Breast epithelium (tissue), 4 donors: ENCODE measurements at regions not wholly inside any gene's neighbourhood (a gene's known extent, or its start where the extent isn't known, plus 50 kb on each side); places are given as distances from the start of the nearest gene placed in this dataset.
A peak's percentile ranks its signal among the peaks of the same experiment; 100 is the strongest.
"Not testable (repeated sequence)": the region's sequence is repeated elsewhere in the genome, so short reads cannot be mapped to it uniquely, and the experiment has no call there.

Experiments
- DNase-seq, 2 donors: peaks; one replicate each; pipeline ENCODE4 v3.0.0-alpha.2; 2019; ENCODE audit warnings: low spot score in 2 of 2
- H3K27ac ChIP-seq, 2 donors: fragments of 200-600 bp; sonication (generic) in 1 of 2; one replicate each; pipeline ENCODE4 v1.5.1; 2016 to 2019; ENCODE audit warnings: mild to moderate bottlenecking in 1 of 2
- H3K27me3 ChIP-seq, 2 donors: fragments of 200-600 bp; sonication (generic) in 1 of 2; one replicate each; pipeline versions ENCODE4 v1.5.1 to v1.6.0; 2017 to 2019; ENCODE audit warnings: control low read depth in 1 of 2, mild to moderate bottlenecking in 1 of 2
- H3K36me3 ChIP-seq: fragments of 200-600 bp; one replicate; pipeline ENCODE4 v1.5.1; 2019
- H3K4me1 ChIP-seq, 2 donors: fragments of 200-600 bp; sonication (generic); one replicate each; pipeline ENCODE4 v1.5.1; 2016 to 2019; ENCODE audit warnings: control low read depth in 1 of 2
- H3K4me3 ChIP-seq, 3 donors: fragments of 200-600 bp; sonication (generic); 1 replicate in 2 of 3; 2 replicates in 1 of 3; pipeline ENCODE4 v1.5.1; 2016 to 2019; ENCODE audit warnings: mild to moderate bottlenecking in 3 of 3, moderate library complexity in 2 of 3
- H3K9me3 ChIP-seq, 2 donors: fragments of 200-600 bp; sonication (generic) in 1 of 2; one replicate each; pipeline ENCODE4 v1.5.1; 2016 to 2019; ENCODE audit warnings: control low read depth in 1 of 2
- intact Hi-C: fragments of 100-400 bp; cut with DNase I; formaldehyde crosslinking; loops from one replicate; pipeline ENCODE4 v1.15.1; 2023; ENCODE audit warnings: low total_unique reads

GRCh38 chr2:87437701-87438260 is 310.1 kb upstream of the PLGLB2 start:
- intact Hi-C loops, H3K27me3 ChIP-seq, H3K4me3 ChIP-seq, H3K9me3 ChIP-seq, H3K27ac ChIP-seq, H3K4me1 ChIP-seq, H3K36me3 ChIP-seq, DNase-seq: not testable (repeated sequence)

DNA sequence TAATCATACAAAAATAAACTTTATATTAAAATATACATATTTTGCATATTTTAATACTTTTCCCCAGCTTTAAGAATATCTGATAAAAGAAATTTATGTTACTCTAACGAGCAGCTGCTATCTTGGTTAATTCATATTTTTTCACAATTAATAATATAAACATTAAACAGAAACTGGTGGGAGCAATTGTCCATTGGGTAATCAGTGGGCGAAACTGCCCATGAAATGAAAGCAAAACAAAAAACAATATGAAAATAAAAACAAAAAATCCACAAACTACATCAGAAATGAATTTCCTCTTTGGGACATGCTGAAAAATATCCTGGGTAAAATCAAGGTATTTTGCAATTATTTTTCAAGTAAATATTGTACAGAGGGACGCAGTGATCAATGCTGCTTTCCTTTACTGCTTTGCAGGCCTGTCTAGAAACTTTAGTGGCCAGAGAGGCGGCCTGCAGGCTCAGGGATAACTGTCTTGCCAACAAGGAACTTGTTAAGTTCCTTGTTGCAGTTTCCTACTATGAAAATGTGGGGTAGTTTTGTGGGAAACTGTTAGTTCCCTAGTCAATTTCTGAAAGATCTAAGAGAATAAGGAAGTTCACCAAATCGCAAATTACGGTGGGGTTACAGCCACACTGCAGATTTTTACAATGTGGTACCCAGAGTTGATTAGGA is 309.0 kb upstream of the PLGLB2 start:
- DNase-seq, intact Hi-C loops, H3K4me3 ChIP-seq, H3K9me3 ChIP-seq, H3K27ac ChIP-seq, H3K36me3 ChIP-seq, H3K4me1 ChIP-seq, H3K27me3 ChIP-seq: not testable (repeated sequence)

GRCh38 chr2:87439617-87440204 is 308.2 kb upstream of the PLGLB2 start:
- H3K4me1 ChIP-seq, DNase-seq, intact Hi-C loops, H3K27ac ChIP-seq, H3K9me3 ChIP-seq, H3K36me3 ChIP-seq, H3K4me3 ChIP-seq, H3K27me3 ChIP-seq: not testable (repeated sequence)

DNA sequence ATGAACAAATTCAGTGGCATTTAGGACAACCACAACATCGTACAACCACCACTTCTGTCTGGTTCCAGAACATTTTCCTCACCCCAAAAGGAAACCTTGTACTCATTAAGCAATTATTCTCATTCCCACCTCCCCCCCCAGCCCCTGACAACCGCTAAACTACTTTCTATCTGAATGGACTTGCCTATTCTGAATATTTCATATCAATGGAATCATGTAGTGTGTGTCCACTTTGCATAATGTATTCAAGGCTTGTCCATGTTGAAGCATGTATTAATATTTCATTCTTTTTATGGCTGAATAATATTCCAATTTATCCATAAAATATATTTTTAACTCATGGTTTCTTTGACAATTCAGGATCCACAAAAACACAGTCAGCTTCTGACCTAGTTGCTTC is 307.2 kb upstream of the PLGLB2 start:
- intact Hi-C loops, H3K9me3 ChIP-seq, H3K27ac ChIP-seq, H3K4me1 ChIP-seq, H3K27me3 ChIP-seq, DNase-seq, H3K36me3 ChIP-seq, H3K4me3 ChIP-seq: not testable (repeated sequence)

DNA sequence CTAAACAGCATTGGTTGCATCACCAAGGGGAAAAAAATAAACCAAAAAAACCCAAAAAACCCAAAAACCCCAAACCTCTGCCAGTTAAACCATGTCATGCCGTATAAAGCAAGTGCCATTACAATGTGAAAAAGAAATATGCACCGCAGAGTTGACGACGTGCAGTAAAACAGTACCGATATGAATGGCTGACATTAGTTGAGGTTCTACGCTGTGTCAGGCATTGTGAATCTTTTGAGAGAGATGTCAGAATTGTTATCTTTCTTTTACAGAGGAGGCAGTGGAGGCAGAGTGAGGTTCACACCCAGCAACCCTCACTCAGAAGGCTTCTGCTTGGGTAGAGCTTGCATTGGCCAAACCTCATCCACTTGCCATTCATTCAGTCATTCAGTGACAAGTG is 306.5 kb upstream of the PLGLB2 start:
- H3K4me1 ChIP-seq, intact Hi-C loops, H3K27ac ChIP-seq, DNase-seq, H3K36me3 ChIP-seq, H3K4me3 ChIP-seq, H3K9me3 ChIP-seq, H3K27me3 ChIP-seq: not testable (repeated sequence)

- DNase-seq, H3K4me3 ChIP-seq, H3K27me3 ChIP-seq, H3K9me3 ChIP-seq, H3K4me1 ChIP-seq, H3K36me3 ChIP-seq, H3K27ac ChIP-seq, intact Hi-C loops: not testable (repeated sequence)
Measured at GRCh38 chr2:87442983-87443577, 304.8 kb upstream of the PLGLB2 start.

DNA sequence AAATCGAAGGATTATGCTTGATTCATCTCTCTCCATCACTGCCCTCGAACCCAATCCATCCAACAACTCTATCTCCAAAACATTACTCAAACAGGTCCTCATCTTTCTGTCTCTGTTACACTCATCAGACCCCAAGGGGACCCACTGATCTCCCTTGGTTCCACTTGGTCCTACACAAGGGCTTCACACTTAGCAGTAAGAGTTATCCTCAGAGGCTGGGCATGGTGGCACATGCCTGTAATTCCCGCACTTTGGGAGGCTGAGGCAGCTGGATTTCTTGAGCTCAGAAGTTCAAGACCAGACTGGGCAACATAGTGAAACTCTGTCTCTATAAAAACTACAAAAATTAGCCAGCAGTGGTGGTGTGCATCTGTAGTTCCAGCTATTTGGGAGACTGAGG is 302.9 kb upstream of the PLGLB2 start:
- H3K36me3 ChIP-seq, H3K27ac ChIP-seq, intact Hi-C loops: not testable (repeated sequence)

GRCh38 chr2:87445613-87446312 is 302.1 kb upstream of the PLGLB2 start:
- H3K4me1 ChIP-seq, intact Hi-C loops, H3K27ac ChIP-seq, H3K9me3 ChIP-seq, H3K27me3 ChIP-seq, H3K4me3 ChIP-seq, DNase-seq, H3K36me3 ChIP-seq: not testable (repeated sequence)

More for the DNA sequence above, 302.9 kb upstream of the PLGLB2 start:
- DNase-seq, H3K4me1 ChIP-seq, H3K9me3 ChIP-seq, H3K4me3 ChIP-seq, H3K27me3 ChIP-seq: not testable (repeated sequence)

DNA sequence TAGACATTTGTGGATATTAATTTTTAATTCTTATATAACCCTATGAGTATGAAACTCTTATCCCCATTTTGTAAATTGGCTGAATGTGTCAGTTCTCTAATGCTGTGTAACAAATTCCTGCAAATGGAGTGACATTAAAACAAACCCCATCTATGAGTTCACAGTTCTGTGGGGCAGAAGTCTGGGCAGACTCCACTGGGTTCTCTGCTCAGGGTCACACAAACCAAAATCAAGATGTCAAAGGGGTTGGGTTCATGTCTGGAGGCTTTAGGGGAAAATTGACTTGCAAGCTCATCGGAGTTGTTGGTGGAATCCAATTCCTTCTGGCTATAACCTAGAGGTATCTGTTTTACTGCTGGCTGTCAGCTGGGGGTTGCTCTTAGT is 301.6 kb upstream of the PLGLB2 start:
- H3K4me3 ChIP-seq, H3K9me3 ChIP-seq, intact Hi-C loops, H3K4me1 ChIP-seq, DNase-seq, H3K27ac ChIP-seq, H3K36me3 ChIP-seq, H3K27me3 ChIP-seq: not testable (repeated sequence)

GRCh38 chr2:87449462-87449980 is 298.4 kb upstream of the PLGLB2 start:
- H3K9me3 ChIP-seq, intact Hi-C loops, H3K36me3 ChIP-seq, DNase-seq, H3K27me3 ChIP-seq, H3K4me1 ChIP-seq, H3K27ac ChIP-seq, H3K4me3 ChIP-seq: not testable (repeated sequence)

DNA sequence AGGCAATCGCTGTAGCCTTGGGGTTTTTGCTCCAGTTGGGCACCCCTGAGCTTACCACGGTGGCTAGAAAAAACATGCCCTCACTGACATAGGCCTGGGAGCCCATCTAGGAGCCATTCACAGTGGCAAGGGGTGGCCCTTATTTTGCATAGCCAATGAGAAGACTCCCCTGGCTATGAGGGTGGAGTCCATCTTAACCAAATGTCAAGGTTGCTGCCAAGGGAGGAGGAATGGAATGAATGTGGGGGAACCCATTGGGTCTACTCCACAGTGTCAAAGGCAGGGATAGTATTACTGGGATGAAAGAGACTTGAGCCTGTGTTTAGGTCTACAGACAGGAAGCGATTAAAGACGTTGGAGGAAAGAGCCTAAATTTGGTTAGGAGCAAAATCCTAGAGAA is 295.7 kb upstream of the PLGLB2 start:
- DNase-seq, H3K36me3 ChIP-seq, H3K27ac ChIP-seq, H3K4me1 ChIP-seq, H3K4me3 ChIP-seq, H3K9me3 ChIP-seq, H3K27me3 ChIP-seq, intact Hi-C loops: not testable (repeated sequence)

DNA sequence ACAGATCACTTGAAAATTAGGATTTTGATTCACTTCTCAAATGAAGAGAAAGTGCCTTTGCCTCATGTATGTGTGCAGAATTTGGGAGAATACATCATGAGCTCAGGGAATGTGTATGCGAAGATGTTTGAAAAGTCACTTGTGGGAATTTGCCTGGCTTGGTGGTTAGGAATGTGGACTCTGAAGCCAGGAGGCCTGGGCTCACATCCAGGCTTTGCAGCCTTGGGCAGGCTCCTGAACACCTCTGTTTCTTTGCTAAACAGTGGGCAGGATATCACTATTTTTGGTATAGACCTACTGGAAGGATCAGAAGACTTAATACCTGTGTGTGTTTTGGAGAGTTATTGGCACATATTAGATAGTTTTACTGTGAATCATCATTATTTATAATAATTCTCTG is 295.0 kb upstream of the PLGLB2 start:
- H3K9me3 ChIP-seq, H3K36me3 ChIP-seq, intact Hi-C loops, H3K4me1 ChIP-seq, H3K4me3 ChIP-seq, H3K27me3 ChIP-seq, H3K27ac ChIP-seq: not testable (repeated sequence)
- DNase-seq = peak in 1 of 2 donors; percentile 53

DNA sequence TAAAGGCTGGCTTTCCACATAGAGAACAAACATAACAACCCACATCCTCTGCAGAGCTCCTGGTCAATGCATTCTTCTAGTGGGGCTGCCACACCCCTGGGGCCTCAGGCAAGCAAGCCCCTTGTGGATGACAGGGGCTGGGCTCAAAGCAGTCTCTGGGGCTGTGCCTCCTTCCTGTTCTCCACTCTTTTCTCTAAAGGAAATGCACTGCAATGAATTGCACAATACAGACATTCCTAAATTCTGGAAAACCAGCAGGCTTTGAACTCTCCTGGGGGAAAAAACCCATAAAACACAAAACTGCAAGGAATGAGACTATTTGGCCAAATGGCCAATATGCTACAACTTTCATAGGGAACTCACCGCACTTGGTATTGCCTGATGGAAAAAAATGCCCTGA is 293.9 kb upstream of the PLGLB2 start:
- peak overlapping the region; percentile 71 to 74 for H3K27ac ChIP-seq
- intact Hi-C loops, DNase-seq: not testable (repeated sequence)

More for the DNA sequence above, 293.9 kb upstream of the PLGLB2 start:
- H3K27me3 ChIP-seq, H3K4me3 ChIP-seq, H3K36me3 ChIP-seq, H3K4me1 ChIP-seq, H3K9me3 ChIP-seq: not testable (repeated sequence)
